ENCODE measurements at regions not wholly inside any gene's neighbourhood (a gene's known extent, or its start where the extent isn't known, plus 50 kb on each side); places are given as distances from the start of the nearest gene placed in this dataset.

DNA sequence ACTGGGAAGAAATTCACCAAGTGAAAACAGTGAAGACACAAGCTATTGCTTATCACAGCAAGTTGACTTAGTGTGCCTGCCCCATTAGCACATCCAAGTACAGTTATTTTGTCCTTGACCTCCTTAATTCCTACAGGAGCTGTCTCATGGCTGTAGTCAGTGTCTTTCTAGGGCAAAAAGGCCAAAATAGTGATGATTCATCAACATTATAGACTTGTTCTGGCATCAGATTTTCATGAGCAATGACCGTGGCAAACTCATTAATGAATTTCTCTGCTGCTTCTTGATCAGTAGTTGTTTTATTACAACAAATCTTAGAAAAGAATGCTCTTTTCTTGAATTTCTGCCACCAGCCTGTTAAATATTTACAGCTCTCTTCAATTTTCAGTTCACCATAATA lies 1169.3 kb upstream of the DDX18 start:
- H3K9me3 Mint-ChIP-seq = no peaks in the 10 kb centered on the region
- DNase-seq (ENCODE audit: low read depth, low spot score) = no peak
- no peak overlapping the region for H3K27ac Mint-ChIP-seq (ENCODE audit: unreplicated experiment)
- no peaks in the 10 kb centered on the region for H3K27me3 Mint-ChIP-seq (ENCODE audit: low read depth)
- TF ChIP-seq, protein P1, sequence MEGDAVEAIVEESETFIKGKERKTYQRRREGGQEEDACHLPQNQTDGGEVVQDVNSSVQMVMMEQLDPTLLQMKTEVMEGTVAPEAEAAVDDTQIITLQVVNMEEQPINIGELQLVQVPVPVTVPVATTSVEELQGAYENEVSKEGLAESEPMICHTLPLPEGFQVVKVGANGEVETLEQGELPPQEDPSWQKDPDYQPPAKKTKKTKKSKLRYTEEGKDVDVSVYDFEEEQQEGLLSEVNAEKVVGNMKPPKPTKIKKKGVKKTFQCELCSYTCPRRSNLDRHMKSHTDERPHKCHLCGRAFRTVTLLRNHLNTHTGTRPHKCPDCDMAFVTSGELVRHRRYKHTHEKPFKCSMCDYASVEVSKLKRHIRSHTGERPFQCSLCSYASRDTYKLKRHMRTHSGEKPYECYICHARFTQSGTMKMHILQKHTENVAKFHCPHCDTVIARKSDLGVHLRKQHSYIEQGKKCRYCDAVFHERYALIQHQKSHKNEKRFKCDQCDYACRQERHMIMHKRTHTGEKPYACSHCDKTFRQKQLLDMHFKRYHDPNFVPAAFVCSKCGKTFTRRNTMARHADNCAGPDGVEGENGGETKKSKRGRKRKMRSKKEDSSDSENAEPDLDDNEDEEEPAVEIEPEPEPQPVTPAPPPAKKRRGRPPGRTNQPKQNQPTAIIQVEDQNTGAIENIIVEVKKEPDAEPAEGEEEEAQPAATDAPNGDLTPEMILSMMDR (conservative IDR thresholded peaks at IDR 0.05) = no peak
- H3K36me3 Mint-ChIP-seq (ENCODE audit: low read depth) = no peaks in the 10 kb centered on the region
- H3K4me3 Mint-ChIP-seq = no peak overlapping the region
- H3K4me1 Mint-ChIP-seq = no peaks in the 10 kb centered on the region

DNA sequence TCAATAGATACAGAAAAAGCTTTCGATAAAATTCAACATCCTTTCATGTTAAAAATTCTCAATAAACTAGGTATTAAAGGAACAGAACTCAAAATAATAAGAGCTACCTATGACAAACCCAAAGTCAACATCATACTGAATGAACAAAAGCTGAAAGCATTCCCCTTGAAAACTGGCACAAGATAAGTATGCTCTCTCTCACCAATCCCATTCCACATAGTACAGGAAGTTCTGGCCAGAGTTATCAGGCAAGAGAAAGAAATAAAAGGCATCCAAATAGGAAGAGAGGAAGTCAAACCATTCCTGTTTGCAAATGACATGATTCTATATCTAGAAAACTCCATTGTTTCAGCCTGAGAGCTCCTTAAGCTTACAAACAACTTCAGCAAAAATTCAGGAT lies 1145.8 kb upstream of the DDX18 start:
- Mint-ChIP-seq H3K9me3 (peaks cover 6% of the 10 kb centered on the region), H3K27ac (ENCODE audit: unreplicated experiment) (no peak overlapping the region), H3K36me3 (ENCODE audit: low read depth) (no peaks in the 10 kb centered on the region), H3K4me3 (no peak overlapping the region), H3K4me1 (no peaks in the 10 kb centered on the region), H3K27me3 (ENCODE audit: low read depth) (no peaks in the 10 kb centered on the region)
- TF ChIP-seq, protein P1 (conservative IDR thresholded peaks at IDR 0.05) = no peak
- no peak for DNase-seq (ENCODE audit: low read depth, low spot score)

DNA sequence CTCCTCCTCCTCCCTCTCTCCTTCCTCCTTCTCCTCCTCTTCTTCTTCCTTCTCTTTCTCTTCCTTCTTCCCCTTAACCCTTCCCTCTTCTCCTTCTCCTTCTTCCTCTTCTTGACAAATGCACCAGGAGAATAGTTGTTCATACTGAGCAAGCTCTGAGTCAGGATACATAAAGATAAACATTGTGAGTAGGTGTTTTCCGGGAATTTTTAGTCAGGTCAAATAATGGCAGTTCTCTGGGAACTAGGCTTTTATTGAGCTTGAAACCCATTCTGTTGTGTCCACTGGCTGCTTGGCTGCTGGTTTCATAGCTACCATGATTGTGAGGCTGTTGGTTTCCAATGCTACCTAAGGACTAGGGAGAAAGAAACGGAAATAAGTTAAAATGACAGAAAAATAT lies 1144.7 kb upstream of the DDX18 start:
- TF ChIP-seq, protein P1 (conservative IDR thresholded peaks at IDR 0.05) = no peak
- no peak overlapping the region for H3K4me3 Mint-ChIP-seq
- DNase-seq (ENCODE audit: low read depth, low spot score) = no peak
- no peaks in the 10 kb centered on the region for H3K4me1 Mint-ChIP-seq
- no peaks in the 10 kb centered on the region for H3K36me3 Mint-ChIP-seq (ENCODE audit: low read depth)
- no peaks in the 10 kb centered on the region for H3K27me3 Mint-ChIP-seq (ENCODE audit: low read depth)
- H3K9me3 Mint-ChIP-seq = peaks cover 3% of the 10 kb centered on the region
- no peak overlapping the region for H3K27ac Mint-ChIP-seq (ENCODE audit: unreplicated experiment)

DNA sequence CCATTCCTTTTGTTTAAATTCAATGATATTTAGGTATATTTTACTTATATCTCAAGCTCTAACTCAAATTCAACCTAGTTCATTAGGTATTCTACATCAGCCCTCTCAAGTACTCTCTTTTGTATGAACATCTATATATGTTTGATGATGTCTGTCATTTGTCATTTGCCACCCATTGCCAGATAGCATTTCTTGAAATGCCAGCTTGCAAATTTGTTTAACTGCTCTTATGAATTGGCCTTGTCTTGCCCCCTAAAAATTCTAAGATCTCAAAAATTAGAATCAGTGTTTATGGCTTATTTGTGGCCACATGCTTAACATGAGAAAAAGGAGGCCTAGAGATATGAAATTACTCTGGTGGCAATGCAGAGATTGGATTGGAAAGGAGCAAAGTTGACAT lies 1140.3 kb upstream of the DDX18 start:
- Mint-ChIP-seq H3K27ac (ENCODE audit: unreplicated experiment) (no peak overlapping the region), H3K27me3 (ENCODE audit: low read depth) (no peaks in the 10 kb centered on the region), H3K4me1 (no peaks in the 10 kb centered on the region), H3K36me3 (ENCODE audit: low read depth) (no peaks in the 10 kb centered on the region), H3K4me3 (no peak overlapping the region), H3K9me3 (no peaks in the 10 kb centered on the region)
- no peak for DNase-seq (ENCODE audit: low read depth, low spot score)
- TF ChIP-seq, protein P1 (conservative IDR thresholded peaks at IDR 0.05) = no peak

DNA sequence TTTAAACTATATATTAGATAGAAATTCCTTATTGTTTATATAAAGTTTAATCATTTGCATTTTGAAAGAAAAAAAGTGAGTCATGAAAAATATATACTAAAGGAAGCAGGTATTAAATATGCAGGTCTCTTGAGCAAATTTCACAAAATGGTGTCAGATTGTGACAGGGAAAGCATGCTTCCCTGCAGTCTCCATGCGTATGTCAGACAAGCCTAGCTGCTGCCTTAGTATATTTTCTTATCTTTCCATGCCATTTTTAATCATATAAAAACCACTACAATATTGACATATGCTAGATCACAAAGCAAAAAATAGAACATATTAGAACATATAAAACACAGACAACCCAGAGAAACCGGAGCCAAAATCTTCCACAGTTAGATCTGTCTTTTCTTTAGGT lies 1137.7 kb upstream of the DDX18 start:
- DNase-seq (ENCODE audit: low read depth, low spot score) = no peak
- no peaks in the 10 kb centered on the region for H3K27me3 Mint-ChIP-seq (ENCODE audit: low read depth)
- no peaks in the 10 kb centered on the region for H3K9me3 Mint-ChIP-seq
- TF ChIP-seq, protein P1 (conservative IDR thresholded peaks at IDR 0.05) = no peak
- no peaks in the 10 kb centered on the region for H3K4me1 Mint-ChIP-seq
- H3K4me3 Mint-ChIP-seq = no peak overlapping the region
- H3K27ac Mint-ChIP-seq (ENCODE audit: unreplicated experiment) = no peak overlapping the region
- no peaks in the 10 kb centered on the region for H3K36me3 Mint-ChIP-seq (ENCODE audit: low read depth)
